Fibroblast of the conjunctiva (primary cell): ENCODE measurements at regions not wholly inside any gene's neighbourhood (a gene's known extent, or its start where the extent isn't known, plus 50 kb on each side); places are given as distances from the start of the nearest gene placed in this dataset.

Experiments
- DNase-seq: peaks from one replicate; pipeline ENCODE4 v3.0.0-alpha.2; 2010; ENCODE audit warnings: low read depth

- DNase-seq, result no peak
These were observed 481.5 kb upstream of the ZFHX3 start for GRCh38 chr16:73529303-73530012.

- DNase-seq, result no peak
These were observed 479.3 kb upstream of the ZFHX3 start for GRCh38 chr16:73527187-73527586.

- no peak for DNase-seq
These were observed 478.3 kb upstream of the ZFHX3 start for GRCh38 chr16:73526011-73526804.

DNA sequence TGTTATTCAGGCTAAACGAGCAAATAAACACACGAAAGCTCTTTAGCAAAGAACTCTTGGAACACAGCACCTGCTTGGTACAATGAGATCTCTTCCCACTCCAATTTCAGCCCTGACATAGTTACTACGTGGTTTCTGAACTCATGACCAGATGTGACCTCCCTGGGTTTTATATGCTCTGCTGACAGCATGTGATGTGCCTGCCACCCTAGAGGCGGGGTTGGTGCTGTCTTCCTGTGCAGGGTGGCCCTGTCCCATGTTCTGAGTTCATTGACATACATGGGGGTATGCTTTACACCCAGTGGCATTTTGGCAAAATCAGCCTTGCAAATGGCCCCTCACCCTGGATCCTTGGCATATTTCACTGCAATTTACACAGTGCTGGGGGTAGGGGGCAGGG, 475.3 kb upstream of the ZFHX3 start:
- DNase-seq, result no peak

DNA sequence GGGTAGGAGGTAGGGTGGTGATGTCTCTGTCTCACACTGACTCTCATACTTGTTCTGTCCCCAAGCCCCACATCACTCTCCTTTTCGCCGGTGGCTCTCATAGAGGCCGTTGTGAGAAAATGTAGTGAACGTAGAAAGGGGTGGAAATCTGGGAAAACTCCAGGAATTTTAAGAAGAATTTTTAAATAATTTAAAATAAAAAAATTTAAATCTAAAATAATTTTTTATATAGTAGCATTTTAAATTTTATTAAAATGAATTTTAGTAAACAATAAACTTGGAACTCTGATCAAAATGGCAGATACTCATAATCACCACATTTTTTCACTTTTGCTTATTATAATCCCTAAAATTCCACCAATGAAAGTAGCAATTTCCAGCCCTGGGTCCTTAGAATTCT, 473.6 kb upstream of the ZFHX3 start:
- DNase-seq, result no peak

DNA sequence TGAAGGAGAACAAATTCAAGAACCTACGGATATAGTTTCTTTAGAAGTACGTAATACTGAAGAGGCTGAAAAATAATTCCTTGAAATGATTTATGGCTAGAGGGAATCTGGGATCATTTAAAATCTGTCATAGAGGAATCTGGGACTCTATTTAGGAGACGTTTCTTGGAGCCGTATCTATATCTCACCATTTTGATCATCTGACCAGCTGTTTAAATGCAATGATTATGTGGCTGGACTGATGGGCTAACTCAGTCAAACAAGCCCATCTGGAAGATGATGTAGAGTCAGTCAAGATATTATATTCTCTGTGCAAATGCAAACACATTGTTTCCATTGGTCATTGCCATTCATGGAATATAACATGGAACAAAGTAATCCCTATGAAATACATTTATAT, 467.7 kb upstream of the ZFHX3 start:
- DNase-seq, result no peak

- DNase-seq, result no peak
These were observed 462.9 kb upstream of the ZFHX3 start for GRCh38 chr16:73510852-73511251.

- no peak for DNase-seq
These were observed 458.7 kb upstream of the ZFHX3 start for GRCh38 chr16:73506568-73507056.

DNA sequence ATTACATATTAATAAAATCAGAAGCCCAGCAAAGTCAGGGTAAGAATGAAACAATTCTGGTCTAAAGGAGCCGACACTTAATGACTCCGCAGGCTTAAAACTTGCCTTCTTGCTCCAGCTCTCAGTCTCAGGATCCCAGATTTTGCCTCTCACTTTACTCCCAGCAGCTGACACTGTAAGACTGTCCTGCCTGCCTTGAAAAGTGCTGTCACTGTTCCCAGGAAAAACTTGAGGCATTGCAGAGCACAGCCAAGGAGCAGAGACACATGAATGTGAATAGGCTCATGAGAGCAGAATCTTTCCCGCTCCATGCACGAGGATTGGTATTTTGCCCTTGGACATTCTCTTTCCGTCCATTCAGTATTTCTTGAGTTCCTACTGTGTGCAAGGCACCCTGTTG, 457.6 kb upstream of the ZFHX3 start:
- DNase-seq, result no peak

DNA sequence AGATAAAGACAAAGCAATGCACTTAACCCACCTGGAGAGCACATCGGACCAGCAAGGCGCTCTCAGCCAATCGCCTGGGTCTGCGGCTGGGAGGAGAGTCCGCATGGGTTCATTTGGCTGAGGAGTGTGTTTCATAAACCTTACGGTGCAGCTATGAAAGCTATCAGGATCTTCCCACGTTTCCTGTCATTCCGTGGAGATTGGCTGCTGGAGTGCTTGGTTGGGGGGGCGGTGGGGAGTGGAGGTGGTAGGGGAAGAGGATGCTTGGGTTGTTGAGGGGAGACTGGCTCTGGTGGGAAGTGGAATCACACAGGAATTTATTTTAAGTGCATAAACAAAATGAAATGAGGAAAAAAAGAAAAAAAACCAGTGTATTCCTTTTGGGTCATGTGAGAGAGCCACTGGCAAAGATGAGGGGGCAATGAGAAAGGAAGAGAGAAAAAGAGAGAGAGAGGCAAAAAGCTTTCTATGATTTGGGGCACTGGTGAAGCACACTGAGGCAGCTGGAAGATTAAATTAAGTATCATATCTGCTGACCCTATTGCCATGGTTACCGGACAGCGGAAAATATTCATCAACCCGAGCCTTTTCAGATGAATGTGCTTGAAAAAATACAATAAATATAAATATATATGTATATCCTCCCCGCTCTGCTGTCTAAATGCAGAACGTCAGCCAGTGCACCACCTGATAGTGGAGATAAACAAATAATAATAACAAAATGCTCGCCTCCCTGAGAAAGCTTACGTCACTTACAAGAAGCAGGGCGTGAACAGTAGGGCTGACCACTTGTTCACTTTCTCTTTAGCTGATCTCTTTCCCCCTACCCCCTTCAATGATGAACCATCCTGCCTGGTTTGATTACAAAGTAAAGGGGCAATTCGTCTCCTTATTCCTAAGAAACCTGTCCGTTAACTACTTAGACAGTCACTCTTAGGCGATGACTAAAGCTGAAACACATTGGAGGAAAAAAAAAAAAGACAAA, 457.0 kb upstream of the ZFHX3 start:
- no peak for DNase-seq

DNA sequence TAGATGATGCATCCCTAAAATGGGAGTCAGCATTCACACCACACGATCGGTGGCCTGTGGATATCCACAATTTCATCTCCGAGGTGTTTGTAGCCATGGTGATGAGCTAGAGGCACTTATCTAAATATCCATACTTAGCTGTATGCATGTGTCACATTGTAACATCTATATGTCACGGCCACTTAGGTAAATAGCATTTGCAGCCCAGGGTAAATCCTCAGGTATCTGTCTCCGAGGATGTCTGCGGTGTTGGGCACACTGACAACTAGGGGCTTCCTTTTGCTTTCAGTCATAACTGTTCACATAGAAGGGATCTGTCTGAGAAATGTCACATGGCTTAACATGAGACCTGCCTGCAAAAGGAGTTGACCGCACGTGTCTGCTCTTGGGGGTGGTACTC, 455.2 kb upstream of the ZFHX3 start:
- no peak for DNase-seq

DNA sequence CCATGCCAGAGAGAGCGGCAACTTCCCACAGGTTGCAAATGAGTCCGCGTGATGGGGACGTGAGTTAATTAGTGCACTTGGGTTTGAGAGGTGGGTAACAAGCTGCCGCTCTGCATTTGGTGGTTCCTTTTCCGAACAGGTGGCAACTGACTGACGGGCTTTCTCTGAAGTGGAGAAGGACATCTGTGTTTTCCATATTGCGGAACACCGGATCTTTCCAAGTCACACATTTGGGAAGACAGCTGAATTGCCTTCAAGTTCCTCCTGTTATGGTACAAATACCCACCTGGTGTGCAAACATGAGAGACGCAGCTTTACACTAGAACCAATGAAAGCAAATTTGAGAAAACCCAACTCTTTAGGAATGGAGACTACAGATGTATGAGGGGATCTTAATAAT, 451.3 kb upstream of the ZFHX3 start:
- DNase-seq, result no peak

DNA sequence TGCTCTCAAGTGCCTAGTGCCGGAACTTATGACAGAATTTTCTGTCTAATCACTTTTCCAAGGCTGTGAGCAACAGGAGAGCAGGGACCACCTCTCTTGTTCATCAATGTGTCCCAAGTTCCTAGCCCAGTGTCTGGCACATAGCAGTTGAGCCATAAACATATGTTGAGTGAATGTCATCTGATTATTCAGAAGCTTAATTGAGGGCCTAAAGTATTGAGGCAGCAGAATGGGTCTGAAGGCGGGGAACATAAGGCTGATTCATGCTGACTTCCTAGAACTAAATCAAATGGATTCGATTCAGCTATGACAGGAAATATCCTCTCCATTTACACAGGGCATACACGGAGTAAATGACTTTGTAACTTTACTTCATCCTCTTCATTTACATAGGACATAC, 438.0 kb upstream of the ZFHX3 start:
- DNase-seq, result no peak

GRCh38 chr16:73483934-73484711, 436.2 kb upstream of the ZFHX3 start:
- DNase-seq, result no peak

DNA sequence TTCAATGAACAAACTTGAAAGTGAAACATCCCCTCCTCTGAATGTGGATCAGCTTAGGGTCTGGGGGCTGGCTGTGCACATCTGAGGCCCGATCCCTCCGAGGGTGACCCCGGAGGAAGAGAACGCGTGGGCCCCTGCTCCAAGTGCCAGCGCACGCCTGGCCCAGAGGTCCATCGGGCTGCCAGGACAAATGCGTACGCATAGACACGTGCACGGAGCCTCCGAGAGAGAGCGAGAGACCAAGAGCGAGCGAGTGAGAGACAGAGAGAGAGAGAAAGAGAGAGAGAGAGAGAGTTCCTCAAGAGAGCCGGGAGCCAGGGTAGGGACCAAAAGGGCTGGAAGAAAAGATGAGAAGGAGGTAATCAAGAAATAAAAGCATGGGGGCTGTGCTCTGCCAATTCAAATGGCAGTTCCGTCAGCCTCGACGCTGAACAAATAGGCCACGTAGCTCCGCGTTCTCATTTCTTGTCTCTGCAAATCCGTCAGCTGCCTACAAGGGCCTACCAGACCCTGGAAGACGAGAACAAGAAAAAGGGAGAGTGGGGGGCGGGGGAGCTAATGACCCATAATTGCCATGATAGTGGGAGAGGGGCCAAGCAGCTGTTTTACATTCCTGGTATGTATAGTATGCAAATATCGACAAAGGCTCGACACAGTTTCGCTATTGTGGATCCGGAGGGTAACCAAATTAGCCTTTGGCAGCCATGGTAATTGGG, 435.3 kb upstream of the ZFHX3 start:
- DNase-seq, result no peak

DNA sequence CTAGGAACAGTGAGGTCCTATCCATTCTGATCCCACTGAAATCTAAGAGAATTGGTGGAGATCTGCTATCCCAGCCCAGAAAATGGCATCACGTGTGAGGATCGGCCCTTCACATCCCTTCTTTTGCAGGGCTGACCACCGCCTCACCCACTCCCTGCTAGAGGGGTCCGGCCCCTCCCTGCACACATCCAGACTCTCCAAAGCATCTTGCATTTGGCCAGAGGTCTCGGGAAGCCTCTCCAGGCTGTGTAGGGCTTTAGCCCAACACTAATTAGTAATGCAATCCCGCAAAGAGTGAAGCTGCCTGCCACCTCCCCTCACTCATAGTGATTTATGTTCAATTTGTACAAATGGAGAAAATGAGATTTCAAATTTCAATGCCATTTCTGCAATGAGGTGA, 434.4 kb upstream of the ZFHX3 start:
- DNase-seq, result no peak

- no peak for DNase-seq
These were observed 432.5 kb upstream of the ZFHX3 start for GRCh38 chr16:73480381-73480780.

GRCh38 chr16:73473713-73474112, 425.8 kb upstream of the ZFHX3 start:
- DNase-seq, result no peak

GRCh38 chr16:73464834-73465233, 416.9 kb upstream of the ZFHX3 start:
- DNase-seq, result no peak

DNA sequence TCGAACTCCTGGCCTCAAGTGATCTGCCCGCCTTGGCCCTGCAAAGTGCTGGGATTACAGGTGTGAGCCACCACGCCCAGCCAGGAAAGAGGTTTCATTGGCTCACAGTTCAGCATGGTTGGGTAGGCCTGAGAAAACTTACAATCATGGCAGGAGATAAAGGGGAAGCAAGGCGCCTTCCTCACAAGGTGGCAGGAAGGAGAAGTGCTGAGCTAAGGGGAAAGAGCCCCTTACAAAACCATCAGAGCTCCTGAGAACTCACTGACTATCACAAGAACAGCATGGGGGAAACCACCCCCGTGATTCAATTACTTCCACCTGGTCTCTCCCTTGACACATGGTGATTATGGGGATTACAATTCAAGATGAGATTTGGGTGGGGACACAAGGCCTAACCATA, 411.7 kb upstream of the ZFHX3 start:
- no peak for DNase-seq

DNA sequence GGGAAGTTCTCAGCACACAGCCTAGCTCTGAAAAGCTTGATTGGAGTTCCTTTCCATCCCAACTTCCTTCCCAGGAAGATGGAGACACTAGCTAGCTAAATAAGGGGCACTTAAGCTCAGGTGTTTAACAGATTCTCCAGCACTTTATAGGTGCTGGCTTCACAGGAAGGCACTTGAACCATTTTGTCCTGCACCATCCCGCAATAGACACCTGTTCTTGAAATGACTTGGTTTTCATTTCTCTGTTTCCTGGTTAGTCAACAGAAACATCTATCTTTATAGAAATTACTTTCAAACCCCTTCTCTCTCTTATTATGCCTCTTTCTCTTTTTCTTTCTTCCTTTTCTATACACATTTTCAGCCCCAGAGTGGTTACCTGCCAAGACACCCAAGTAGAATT, 409.9 kb upstream of the ZFHX3 start:
- DNase-seq, result no peak
